Ovary (tissue), 7 donors: ENCODE measurements at regions not wholly inside any gene's neighbourhood (a gene's known extent, or its start where the extent isn't known, plus 50 kb on each side); places are given as distances from the start of the nearest gene placed in this dataset.

Experiments used
- DNase-seq, 5 donors: peaks; one replicate each; pipeline ENCODE4 v3.0.0-alpha.2; 2019 to 2020
- H3K27ac ChIP-seq, 2 donors: fragments of 200-600 bp; one replicate each; pipeline versions ENCODE4 v1.5.1 to v1.8.0; 2019 to 2022
- H3K27me3 ChIP-seq: fragments of 200-600 bp; one replicate; pipeline ENCODE4 v1.8.0; 2022
- H3K36me3 ChIP-seq: fragments of 200-600 bp; sonication (generic); one replicate; pipeline ENCODE4 v1.5.1; 2019
- H3K4me1 ChIP-seq: one replicate; pipeline ENCODE4 v1.8.1; 2013; ENCODE audit warnings: mild to moderate bottlenecking, moderate library complexity; ENCODE audit not compliant: insufficient read depth
- H3K4me3 ChIP-seq: fragments of 200-600 bp; sonication (generic); one replicate; pipeline ENCODE4 v1.5.1; 2017
- H3K9me3 ChIP-seq, 2 donors: fragments of 200-600 bp in 1 of 2; sonication (generic) in 1 of 2; one replicate each; pipeline versions ENCODE4 v1.5.1 to v1.8.1; 2013 to 2019; ENCODE audit warnings: mild to moderate bottlenecking in 1 of 2, moderate library complexity in 1 of 2
- CTCF ChIP-seq, 3 donors: fragments of 450-650 bp in 2 of 3; fragments of 200-600 bp in 1 of 3; IDR thresholded peaks; one replicate each; pipeline versions ENCODE4 v1.5.1 to v1.8.0; 2016 to 2022; ENCODE audit warnings: antibody characterized with exemption in 3 of 3, mild to moderate bottlenecking in 1 of 3
- EP300 ChIP-seq: sonication (generic); formaldehyde crosslinking; IDR thresholded peaks from one replicate; pipeline ENCODE4 v1.6.1; 2017; ENCODE audit warnings: antibody characterized with exemption
- POLR2A ChIP-seq: fragments of 450-650 bp; IDR thresholded peaks from one replicate; pipeline ENCODE4 v1.6.1; 2017; ENCODE audit warnings: antibody characterized with exemption, mild to moderate bottlenecking, moderate library complexity
- WGBS, 3 donors: extraction: QIAGEN DNeasy Blood & Tissue Kit in 1 of 3; methylation state at CpG; one replicate each; pipeline versions ENCODE4 v1.1.5 to v1.1.7; 2013 to 2017; 5-methylcytosine and 5-hydroxymethylcytosine counted together
- intact Hi-C, 4 donors: fragments of 100-400 bp; cut with DNase I; formaldehyde crosslinking; loops; one replicate each; pipeline versions ENCODE4 v1.11.0 to v1.15.1; 2022 to 2023
- donor health status: DM: no; HTN: no; CAD: no; lungs with moderate emphysema.
- donor health status: DM: no; HTN: no; CAD: no.
- donor health status: Bipolar disorder and iron deficiency.
- donor health status: DM: no; HTN: no; CAD: no.
- donor health status: DM: yes; HTN: yes; CAD: no.

- no peak overlapping the region for H3K27ac ChIP-seq
- no peaks in the 10 kb centered on the region for H3K27me3 ChIP-seq
- 55 to 57% (median 55%) methylated on average over 4 of the region's 4 CpGs for WGBS, 3 donors
- no peaks in the 10 kb centered on the region for H3K9me3 ChIP-seq
- no peak for TF ChIP-seq POLR2A
- TF ChIP-seq CTCF (IDR thresholded peaks at IDR 0.05): no peak
- no peak for TF ChIP-seq EP300
- H3K36me3 ChIP-seq: no peaks in the 10 kb centered on the region
- DNase-seq: no peak
- intact Hi-C loops: no loop called here
- H3K4me1 ChIP-seq: peaks cover 4% of the 10 kb centered on the region
- H3K4me3 ChIP-seq: no peak overlapping the region
Measured at GRCh38 chr2:228545041-228545747, 363.7 kb upstream of the SPHKAP start.

GRCh38 chr2:228543117-228543516 lies 361.6 kb upstream of the SPHKAP start:
- Histone ChIP-seq H3K4me1 (peaks cover 4% of the 10 kb centered on the region), H3K36me3 (no peaks in the 10 kb centered on the region)
- intact Hi-C loops: no loop called here

GRCh38 chr2:228542277-228542676 lies 360.8 kb upstream of the SPHKAP start:
- H3K36me3 ChIP-seq: no peaks in the 10 kb centered on the region
- intact Hi-C loops: no loop called here
- H3K4me1 ChIP-seq: peaks cover 4% of the 10 kb centered on the region
- DNase-seq: no peak
- no peak for TF ChIP-seq POLR2A
- no peak for TF ChIP-seq CTCF (IDR thresholded peaks at IDR 0.05)
- no peak for TF ChIP-seq EP300
- no peaks in the 10 kb centered on the region for H3K27me3 ChIP-seq
- 92 to 95% (median 92%) methylated on average over 4 of the region's 4 CpGs for WGBS, 3 donors
- H3K27ac ChIP-seq: no peak overlapping the region
- no peaks in the 10 kb centered on the region for H3K9me3 ChIP-seq
- no peak overlapping the region for H3K4me3 ChIP-seq

More at GRCh38 chr2:228543117-228543516, 361.6 kb upstream of the SPHKAP start:
- TF ChIP-seq POLR2A (no peak), CTCF (IDR thresholded peaks at IDR 0.05) (no peak), EP300 (no peak)
- Histone ChIP-seq H3K27me3 (no peaks in the 10 kb centered on the region), H3K4me3 (no peak overlapping the region), H3K27ac (no peak overlapping the region), H3K9me3 (no peaks in the 10 kb centered on the region)
- no peak for DNase-seq

- H3K27ac ChIP-seq: no peak overlapping the region
- H3K4me1 ChIP-seq: peaks cover 4% of the 10 kb centered on the region
- no peak for TF ChIP-seq POLR2A
- no peak for TF ChIP-seq CTCF (IDR thresholded peaks at IDR 0.05)
- TF ChIP-seq EP300: no peak
- H3K36me3 ChIP-seq: no peaks in the 10 kb centered on the region
- DNase-seq: no peak
- intact Hi-C loops: no loop called here
- no peaks in the 10 kb centered on the region for H3K9me3 ChIP-seq
- 85 to 92% (median 90%) methylated on average over 4 of the region's 4 CpGs for WGBS, 3 donors
- H3K27me3 ChIP-seq: no peaks in the 10 kb centered on the region
- H3K4me3 ChIP-seq: no peak overlapping the region
Measured at GRCh38 chr2:228541789-228542188, 360.3 kb upstream of the SPHKAP start.
